ENCODE measurements at regions not wholly inside any gene's neighbourhood (a gene's known extent, or its start where the extent isn't known, plus 50 kb on each side); places are given as distances from the start of the nearest gene placed in this dataset.

DNA sequence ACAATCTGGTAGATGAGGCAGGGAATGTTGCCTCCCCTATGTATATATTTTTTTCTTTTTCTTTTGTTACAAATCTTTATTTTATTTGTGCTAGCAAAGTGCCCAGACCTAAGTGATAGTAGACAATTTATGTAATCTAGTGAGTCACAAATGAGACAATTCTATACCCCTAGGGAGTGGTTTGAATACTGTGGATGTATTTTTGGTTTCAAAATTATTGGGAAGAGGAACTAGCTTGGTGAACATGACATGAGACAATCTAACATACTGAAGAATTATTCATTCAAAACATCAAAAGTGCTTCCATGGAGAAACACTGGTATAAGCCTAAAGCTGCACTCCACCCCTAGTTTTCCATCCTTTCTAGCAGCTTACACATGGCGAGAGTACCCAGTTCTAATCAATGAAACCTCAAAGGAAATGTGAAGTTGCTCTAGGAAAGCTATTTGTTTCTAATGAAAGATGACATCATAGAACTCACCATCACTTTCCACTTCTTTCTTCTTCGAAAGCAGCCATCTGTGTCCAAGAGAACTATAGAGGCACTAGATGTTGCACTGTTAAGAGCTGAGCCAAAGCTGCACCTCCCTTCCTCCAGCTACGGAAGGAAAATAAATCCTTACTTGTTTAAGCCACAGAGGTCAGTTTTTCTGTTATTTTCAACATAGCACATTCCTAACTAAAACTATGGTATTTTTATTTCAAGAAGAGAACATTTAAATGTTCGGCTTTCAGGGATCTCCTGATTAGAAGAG lies 764.6 kb downstream of the LTN1 start:
- TF ChIP-seq, protein P1, sequence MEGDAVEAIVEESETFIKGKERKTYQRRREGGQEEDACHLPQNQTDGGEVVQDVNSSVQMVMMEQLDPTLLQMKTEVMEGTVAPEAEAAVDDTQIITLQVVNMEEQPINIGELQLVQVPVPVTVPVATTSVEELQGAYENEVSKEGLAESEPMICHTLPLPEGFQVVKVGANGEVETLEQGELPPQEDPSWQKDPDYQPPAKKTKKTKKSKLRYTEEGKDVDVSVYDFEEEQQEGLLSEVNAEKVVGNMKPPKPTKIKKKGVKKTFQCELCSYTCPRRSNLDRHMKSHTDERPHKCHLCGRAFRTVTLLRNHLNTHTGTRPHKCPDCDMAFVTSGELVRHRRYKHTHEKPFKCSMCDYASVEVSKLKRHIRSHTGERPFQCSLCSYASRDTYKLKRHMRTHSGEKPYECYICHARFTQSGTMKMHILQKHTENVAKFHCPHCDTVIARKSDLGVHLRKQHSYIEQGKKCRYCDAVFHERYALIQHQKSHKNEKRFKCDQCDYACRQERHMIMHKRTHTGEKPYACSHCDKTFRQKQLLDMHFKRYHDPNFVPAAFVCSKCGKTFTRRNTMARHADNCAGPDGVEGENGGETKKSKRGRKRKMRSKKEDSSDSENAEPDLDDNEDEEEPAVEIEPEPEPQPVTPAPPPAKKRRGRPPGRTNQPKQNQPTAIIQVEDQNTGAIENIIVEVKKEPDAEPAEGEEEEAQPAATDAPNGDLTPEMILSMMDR (IDR thresholded peaks at IDR 0.05): no peak
- TF ChIP-seq POLR2AphosphoS5 (IDR thresholded peaks at IDR 0.05) (no peak), POLR2A (IDR thresholded peaks at IDR 0.05) (no peak)
